ENCODE measurements at regions not wholly inside any gene's neighbourhood (a gene's known extent, or its start where the extent isn't known, plus 50 kb on each side); places are given as distances from the start of the nearest gene placed in this dataset.

- TF ChIP-seq CTCF (IDR thresholded peaks at IDR 0.05; ENCODE audit: low read depth, low read length), result no peak
- H3K4me3 ChIP-seq (ENCODE audit: low read depth, low read length), result no peak overlapping the region
- in situ Hi-C loops (cut with HindIII; ENCODE audit: low sequenced_read_pairs), result no loop called here
- DNase-seq (ENCODE audit: low read depth, low spot score), result no peak
These were observed 58.6 kb upstream of the KLF7 start for GRCh38 chr2:207224381-207224780.

- TF ChIP-seq CTCF (IDR thresholded peaks at IDR 0.05; ENCODE audit: low read depth, low read length), result no peak
- in situ Hi-C loops (cut with HindIII; ENCODE audit: low sequenced_read_pairs), result no loop called here
- DNase-seq (ENCODE audit: low read depth, low spot score), result no peak
- no peak overlapping the region for H3K4me3 ChIP-seq (ENCODE audit: low read depth, low read length)
These were observed 59.2 kb upstream of the KLF7 start for GRCh38 chr2:207224791-207225482.

GRCh38 chr2:207225773-207226172 lies 60.0 kb upstream of the KLF7 start:
- in situ Hi-C loops (cut with HindIII; ENCODE audit: low sequenced_read_pairs), result no loop called here
- TF ChIP-seq CTCF (IDR thresholded peaks at IDR 0.05; ENCODE audit: low read depth, low read length), result no peak
- DNase-seq (ENCODE audit: low read depth, low spot score), result no peak

GRCh38 chr2:207226243-207226642 lies 60.5 kb upstream of the KLF7 start:
- DNase-seq (ENCODE audit: low read depth, low spot score), result no peak
- TF ChIP-seq CTCF (IDR thresholded peaks at IDR 0.05; ENCODE audit: low read depth, low read length), result no peak
- in situ Hi-C loops (cut with HindIII; ENCODE audit: low sequenced_read_pairs), result no loop called here
- H3K4me3 ChIP-seq (ENCODE audit: low read depth, low read length), result no peak overlapping the region

More at GRCh38 chr2:207225773-207226172, 60.0 kb upstream of the KLF7 start:
- H3K4me3 ChIP-seq (ENCODE audit: low read depth, low read length), result no peak overlapping the region

GRCh38 chr2:207226671-207227061 lies 60.9 kb upstream of the KLF7 start:
- in situ Hi-C loops (cut with HindIII; ENCODE audit: low sequenced_read_pairs), result no loop called here
- no peak for TF ChIP-seq CTCF (IDR thresholded peaks at IDR 0.05; ENCODE audit: low read depth, low read length)
- no peak for DNase-seq (ENCODE audit: low read depth, low spot score)

GRCh38 chr2:207227062-207227748 lies 61.5 kb upstream of the KLF7 start:
- H3K4me3 ChIP-seq (ENCODE audit: low read depth, low read length), result no peak overlapping the region
- no peak for TF ChIP-seq CTCF (IDR thresholded peaks at IDR 0.05; ENCODE audit: low read depth, low read length)
- peak; percentile 65 for DNase-seq (ENCODE audit: low read depth, low spot score)
- in situ Hi-C loops (cut with HindIII; ENCODE audit: low sequenced_read_pairs), result no loop called here

More at GRCh38 chr2:207226671-207227061, 60.9 kb upstream of the KLF7 start:
- no peak overlapping the region for H3K4me3 ChIP-seq (ENCODE audit: low read depth, low read length)

Data from astrocyte of the spinal cord (primary cell).